ENCODE measurements at regions not wholly inside any gene's neighbourhood (a gene's known extent, or its start where the extent isn't known, plus 50 kb on each side); places are given as distances from the start of the nearest gene placed in this dataset.
A peak's percentile ranks its signal among the peaks of the same experiment; 100 is the strongest.

DNA sequence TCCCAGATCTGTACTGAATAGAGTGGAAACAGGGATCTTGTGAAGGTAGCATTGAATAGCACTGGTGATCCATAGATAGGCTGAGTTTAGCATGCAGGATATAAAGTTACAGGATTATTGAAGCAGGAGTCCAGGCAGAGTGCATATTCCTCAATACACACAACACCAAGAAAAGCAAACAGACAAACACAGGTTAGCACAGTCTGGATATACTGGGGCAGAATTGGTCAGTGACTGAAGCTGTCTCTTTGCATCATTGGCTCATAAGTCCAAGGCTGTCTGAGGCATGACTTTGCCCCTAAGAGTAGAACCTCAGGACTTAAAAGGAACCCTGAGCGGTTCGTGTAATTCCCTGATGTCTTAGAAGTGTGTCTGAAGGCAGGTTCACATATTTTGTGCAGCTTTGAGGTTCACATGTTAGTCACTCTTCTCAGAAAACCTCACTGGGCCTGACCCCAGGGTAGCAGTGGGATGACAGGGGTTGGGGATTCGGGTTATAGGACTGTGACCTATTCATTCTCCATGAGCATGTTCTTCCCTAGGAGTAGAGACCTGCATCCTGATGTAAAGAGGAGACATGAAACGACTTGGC, 134.6 kb downstream of the AASDH start (continued):
- TF ChIP-seq ZHX2 (IDR thresholded peaks at IDR 0.05; ENCODE audit: low read depth) (no peak), ZHX2 (CRISPR knock-in tag; IDR thresholded peaks at IDR 0.05; ENCODE audit: borderline replicate concordance) (no peak), ZSCAN25 (CRISPR knock-in tag; IDR thresholded peaks at IDR 0.05) (no peak), ZNF550 (CRISPR knock-in tag; IDR thresholded peaks at IDR 0.05; ENCODE audit: borderline replicate concordance) (no peak), ZFP41 (CRISPR knock-in tag; IDR thresholded peaks at IDR 0.05; ENCODE audit: borderline replicate concordance) (no peak), HOXD1 (CRISPR knock-in tag; IDR thresholded peaks at IDR 0.05) (0 out of 2 replicates have a peak, but pooled peaks have one; percentile 21), ZNF331 (CRISPR knock-in tag; IDR thresholded peaks at IDR 0.05) (0 out of 2 replicates have a peak, but pooled peaks have one; percentile 12), ZNF513 (CRISPR knock-in tag; conservative IDR thresholded peaks at IDR 0.05) (no peak), ZNF773 (CRISPR knock-in tag; IDR thresholded peaks at IDR 0.05; ENCODE audit: borderline replicate concordance) (no peak), ZNF367 (CRISPR knock-in tag; IDR thresholded peaks at IDR 0.05; ENCODE audit: borderline replicate concordance) (no peak), ZNF709 (CRISPR knock-in tag; IDR thresholded peaks at IDR 0.05) (no peak), HNF4A (CRISPR knock-in tag; IDR thresholded peaks at IDR 0.05) (peak; percentile 76), U2AF2 (IDR thresholded peaks at IDR 0.05; ENCODE audit: low read depth, low read length) (no peak), ZIK1 (CRISPR knock-in tag; IDR thresholded peaks at IDR 0.05; ENCODE audit: borderline replicate concordance, low read depth) (no peak), FOXP1 (IDR thresholded peaks at IDR 0.05) (no peak), FOXP1 (CRISPR knock-in tag; IDR thresholded peaks at IDR 0.05) (0 out of 2 replicates have a peak, but pooled peaks have one; percentile 51), NAIF1 (CRISPR knock-in tag; IDR thresholded peaks at IDR 0.05; ENCODE audit: borderline replicate concordance) (no peak), SRY (CRISPR knock-in tag; IDR thresholded peaks at IDR 0.05) (no peak)
- TF ChIP-seq, protein P1, sequence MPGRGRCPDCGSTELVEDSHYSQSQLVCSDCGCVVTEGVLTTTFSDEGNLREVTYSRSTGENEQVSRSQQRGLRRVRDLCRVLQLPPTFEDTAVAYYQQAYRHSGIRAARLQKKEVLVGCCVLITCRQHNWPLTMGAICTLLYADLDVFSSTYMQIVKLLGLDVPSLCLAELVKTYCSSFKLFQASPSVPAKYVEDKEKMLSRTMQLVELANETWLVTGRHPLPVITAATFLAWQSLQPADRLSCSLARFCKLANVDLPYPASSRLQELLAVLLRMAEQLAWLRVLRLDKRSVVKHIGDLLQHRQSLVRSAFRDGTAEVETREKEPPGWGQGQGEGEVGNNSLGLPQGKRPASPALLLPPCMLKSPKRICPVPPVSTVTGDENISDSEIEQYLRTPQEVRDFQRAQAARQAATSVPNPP (CRISPR knock-in tag; IDR thresholded peaks at IDR 0.05): no peak
- TF ChIP-seq, protein P2, sequence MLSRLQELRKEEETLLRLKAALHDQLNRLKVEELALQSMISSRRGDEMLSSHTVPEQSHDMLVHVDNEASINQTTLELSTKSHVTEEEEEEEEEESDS (CRISPR knock-in tag; IDR thresholded peaks at IDR 0.05; ENCODE audit: borderline replicate concordance): no peak
- TF ChIP-seq, protein P3, sequence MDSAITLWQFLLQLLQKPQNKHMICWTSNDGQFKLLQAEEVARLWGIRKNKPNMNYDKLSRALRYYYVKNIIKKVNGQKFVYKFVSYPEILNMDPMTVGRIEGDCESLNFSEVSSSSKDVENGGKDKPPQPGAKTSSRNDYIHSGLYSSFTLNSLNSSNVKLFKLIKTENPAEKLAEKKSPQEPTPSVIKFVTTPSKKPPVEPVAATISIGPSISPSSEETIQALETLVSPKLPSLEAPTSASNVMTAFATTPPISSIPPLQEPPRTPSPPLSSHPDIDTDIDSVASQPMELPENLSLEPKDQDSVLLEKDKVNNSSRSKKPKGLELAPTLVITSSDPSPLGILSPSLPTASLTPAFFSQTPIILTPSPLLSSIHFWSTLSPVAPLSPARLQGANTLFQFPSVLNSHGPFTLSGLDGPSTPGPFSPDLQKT (CRISPR knock-in tag; IDR thresholded peaks at IDR 0.05; ENCODE audit: borderline replicate concordance): no peak

Data from HepG2 (cell line).